Astrocyte (in vitro differentiated cells and primary cell): ENCODE measurements at regions not wholly inside any gene's neighbourhood (a gene's known extent, or its start where the extent isn't known, plus 50 kb on each side); places are given as distances from the start of the nearest gene placed in this dataset.

Experiments used
- DNase-seq: peaks from one replicate; pipeline ENCODE4 v3.0.0-alpha.2; 2010; ENCODE audit warnings: low read depth
- FAIRE-seq: peaks from 2 replicates; lab custom pipeline; 2011; peaks lifted over from hg19 to GRCh38; lab: Jason Lieb, UNC
- H2AFZ ChIP-seq: 2 replicates; pipeline ENCODE4 v1.6.0; 2012; ENCODE audit warnings: low read depth, low read length, inconsistent platforms
- H3K27ac ChIP-seq: 2 replicates; pipeline ENCODE4 v1.5.1; 2011; ENCODE audit warnings: low read depth, low read length, inconsistent platforms
- H3K27me3 ChIP-seq: 2 replicates; pipeline ENCODE4 v1.6.0; 2011; ENCODE audit warnings: low read length, inconsistent platforms; ENCODE audit not compliant: insufficient read depth
- H3K36me3 ChIP-seq: 2 replicates; pipeline ENCODE4 v1.5.1; 2011; ENCODE audit warnings: low read length, inconsistent platforms; ENCODE audit not compliant: insufficient read depth
- H3K4me1 ChIP-seq: 2 replicates; pipeline ENCODE4 v1.5.1; 2011; ENCODE audit warnings: low read length, inconsistent platforms; ENCODE audit not compliant: insufficient read depth
- H3K4me2 ChIP-seq: 2 replicates; pipeline ENCODE4 v1.6.0; 2012; ENCODE audit warnings: low read length, inconsistent platforms
- H3K4me3 ChIP-seq: 2 replicates; pipeline ENCODE4 v1.5.1; 2011; ENCODE audit warnings: low read depth, mild to moderate bottlenecking, low read length, inconsistent platforms; ENCODE audit not compliant: insufficient read depth
- H3K79me2 ChIP-seq: 2 replicates; pipeline ENCODE4 v1.6.0; 2012; ENCODE audit warnings: mild to moderate bottlenecking, low read length, inconsistent platforms; ENCODE audit not compliant: insufficient read depth
- H3K9ac ChIP-seq: 2 replicates; pipeline ENCODE4 v1.6.0; 2012; ENCODE audit warnings: mild to moderate bottlenecking, low read length, inconsistent platforms
- H3K9me3 ChIP-seq: 2 replicates; pipeline ENCODE4 v1.5.1; 2012; ENCODE audit warnings: low read depth, mild to moderate bottlenecking, low read length, inconsistent platforms; ENCODE audit not compliant: insufficient read depth
- H4K20me1 ChIP-seq: 2 replicates; pipeline ENCODE4 v1.6.0; 2012; ENCODE audit warnings: low read length, inconsistent platforms; ENCODE audit not compliant: insufficient read depth
- H3K27ac Mint-ChIP-seq: one replicate; pipeline ENCODE4 v1.8.0; 2021; ENCODE audit warnings: mild to moderate bottlenecking, mixed read lengths; ENCODE audit not compliant: unreplicated experiment
- H3K27me3 Mint-ChIP-seq: one replicate; pipeline ENCODE4 v1.8.0; 2021; ENCODE audit warnings: low read depth, mixed read lengths; ENCODE audit not compliant: unreplicated experiment
- H3K36me3 Mint-ChIP-seq: one replicate; pipeline ENCODE4 v1.8.0; 2021; ENCODE audit warnings: low read depth, mixed read lengths; ENCODE audit not compliant: unreplicated experiment
- H3K4me1 Mint-ChIP-seq: one replicate; pipeline ENCODE4 v1.8.0; 2021; ENCODE audit warnings: low read depth, mixed read lengths; ENCODE audit not compliant: unreplicated experiment
- H3K4me3 Mint-ChIP-seq: one replicate; pipeline ENCODE4 v1.8.0; 2021; ENCODE audit warnings: mild to moderate bottlenecking, moderate library complexity, mixed read lengths; ENCODE audit not compliant: unreplicated experiment
- H3K9me3 Mint-ChIP-seq: one replicate; pipeline ENCODE4 v1.8.0; 2021; ENCODE audit warnings: mild to moderate bottlenecking, mixed read lengths; ENCODE audit not compliant: unreplicated experiment
- CTCF ChIP-seq: IDR thresholded peaks from 2 replicates; pipeline ENCODE4 v1.5.1; 2011; ENCODE audit warnings: low read depth, mild to moderate bottlenecking, inconsistent platforms, low read length, moderate library complexity; ENCODE audit not compliant: insufficient read depth
- EZH2 ChIP-seq: IDR thresholded peaks from 2 replicates; pipeline ENCODE4 v1.6.1; 2012; ENCODE audit warnings: mild to moderate bottlenecking, low read length, inconsistent platforms; ENCODE audit not compliant: insufficient read depth

- Histone ChIP-seq H3K4me1 (peaks cover 5% of the 10 kb centered on the region), H3K27ac (no peak overlapping the region), H4K20me1 (no peaks in the 10 kb centered on the region), H3K9ac (no peak overlapping the region), H3K4me2 (no peak overlapping the region), H3K36me3 (no peaks in the 10 kb centered on the region), H2AFZ (no peak overlapping the region), H3K79me2 (no peaks in the 10 kb centered on the region), H3K4me3 (no peak overlapping the region), H3K9me3 (no peaks in the 10 kb centered on the region), H3K27me3 (no peaks in the 10 kb centered on the region)
- H3K27me3 Mint-ChIP-seq, result peaks cover 12% of the 10 kb centered on the region
- TF ChIP-seq EZH2, result no peak
- no peak for TF ChIP-seq CTCF
- no peak for FAIRE-seq
- peaks cover 25% of the 10 kb centered on the region for H3K4me1 Mint-ChIP-seq
- DNase-seq, result no peak
- no peak overlapping the region for H3K27ac Mint-ChIP-seq
- H3K9me3 Mint-ChIP-seq, result no peaks in the 10 kb centered on the region
- H3K4me3 Mint-ChIP-seq, result no peak overlapping the region
- no peaks in the 10 kb centered on the region for H3K36me3 Mint-ChIP-seq
Measured at GRCh38 chr19:28493884-28494283, 719.1 kb downstream of the UQCRFS1 start.

GRCh38 chr19:28492621-28493020, 720.3 kb downstream of the UQCRFS1 start:
- peaks cover 19% of the 10 kb centered on the region for H3K4me1 Mint-ChIP-seq
- no peak overlapping the region for H3K4me3 ChIP-seq
- no peaks in the 10 kb centered on the region for H3K9me3 Mint-ChIP-seq
- no peak overlapping the region for H3K9ac ChIP-seq
- H3K27ac ChIP-seq, result no peak overlapping the region
- FAIRE-seq, result no peak
- H4K20me1 ChIP-seq, result no peaks in the 10 kb centered on the region
- peaks cover 14% of the 10 kb centered on the region for H3K27me3 Mint-ChIP-seq
- H2AFZ ChIP-seq, result no peak overlapping the region
- no peak overlapping the region for H3K4me2 ChIP-seq
- no peaks in the 10 kb centered on the region for H3K9me3 ChIP-seq
- H3K36me3 ChIP-seq, result no peaks in the 10 kb centered on the region
- DNase-seq, result no peak
- H3K4me1 ChIP-seq, result peaks cover 2% of the 10 kb centered on the region
- TF ChIP-seq EZH2 (no peak), CTCF (no peak)
- no peaks in the 10 kb centered on the region for H3K27me3 ChIP-seq
- H3K36me3 Mint-ChIP-seq, result no peaks in the 10 kb centered on the region
- H3K4me3 Mint-ChIP-seq, result no peak overlapping the region
- no peak overlapping the region for H3K27ac Mint-ChIP-seq
- H3K79me2 ChIP-seq, result no peaks in the 10 kb centered on the region

- no peaks in the 10 kb centered on the region for H3K9me3 Mint-ChIP-seq
- H3K27ac ChIP-seq, result no peak overlapping the region
- peaks cover 18% of the 10 kb centered on the region for H3K27me3 Mint-ChIP-seq
- no peaks in the 10 kb centered on the region for H4K20me1 ChIP-seq
- H3K4me2 ChIP-seq, result no peak overlapping the region
- FAIRE-seq (no peak), DNase-seq (no peak)
- H3K9ac ChIP-seq, result no peak overlapping the region
- no peak overlapping the region for H2AFZ ChIP-seq
- no peaks in the 10 kb centered on the region for H3K36me3 ChIP-seq
- H3K4me1 ChIP-seq, result peaks cover 2% of the 10 kb centered on the region
- no peak overlapping the region for H3K4me3 Mint-ChIP-seq
- H3K4me1 Mint-ChIP-seq, result peaks cover 17% of the 10 kb centered on the region
- no peaks in the 10 kb centered on the region for H3K27me3 ChIP-seq
- no peak overlapping the region for H3K4me3 ChIP-seq
- no peak overlapping the region for H3K27ac Mint-ChIP-seq
- no peaks in the 10 kb centered on the region for H3K36me3 Mint-ChIP-seq
- H3K79me2 ChIP-seq, result no peaks in the 10 kb centered on the region
- no peaks in the 10 kb centered on the region for H3K9me3 ChIP-seq
- TF ChIP-seq EZH2, result no peak
- no peak for TF ChIP-seq CTCF
Measured at GRCh38 chr19:28492201-28492600, 720.8 kb downstream of the UQCRFS1 start.
